ENCODE measurements at regions not wholly inside any gene's neighbourhood (a gene's known extent, or its start where the extent isn't known, plus 50 kb on each side); places are given as distances from the start of the nearest gene placed in this dataset.

DNA sequence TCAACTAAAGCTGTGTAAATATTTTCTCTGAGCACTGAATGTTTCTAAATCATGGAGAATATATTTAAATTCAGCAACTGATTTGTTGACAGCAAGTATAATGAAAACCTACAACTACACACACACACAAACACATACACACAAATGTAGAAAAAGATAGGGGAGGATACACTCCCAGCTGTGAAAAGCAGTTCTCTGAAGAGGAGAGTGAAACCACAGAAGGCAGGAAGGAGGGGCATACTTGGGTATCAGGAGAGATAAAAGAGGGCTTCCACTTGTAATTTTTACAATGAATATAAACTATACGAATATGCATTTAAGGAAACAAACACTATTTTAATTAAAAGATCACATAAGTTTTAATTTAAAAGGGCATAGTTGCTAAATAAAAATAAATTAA, 227.8 kb upstream of the SLC24A2 start:
- no peak for TF ChIP-seq CTCF (conservative IDR thresholded peaks at IDR 0.05; ENCODE audit: low read length)
- DNase-seq (ENCODE audit: low read depth) = no peak
- H3K4me3 ChIP-seq (ENCODE audit: low read length) = no peak overlapping the region

- no peak for TF ChIP-seq CTCF (conservative IDR thresholded peaks at IDR 0.05; ENCODE audit: low read length)
- no peak overlapping the region for H3K4me3 ChIP-seq (ENCODE audit: low read length)
- DNase-seq (ENCODE audit: low read depth) = no peak
Measured at GRCh38 chr9:20015427-20015931, 226.6 kb upstream of the SLC24A2 start.

- DNase-seq (ENCODE audit: low read depth) = no peak
- no peak for TF ChIP-seq CTCF (conservative IDR thresholded peaks at IDR 0.05; ENCODE audit: low read length)
- H3K4me3 ChIP-seq (ENCODE audit: low read length) = no peak overlapping the region
Measured at GRCh38 chr9:20014168-20014567, 225.3 kb upstream of the SLC24A2 start.

DNA sequence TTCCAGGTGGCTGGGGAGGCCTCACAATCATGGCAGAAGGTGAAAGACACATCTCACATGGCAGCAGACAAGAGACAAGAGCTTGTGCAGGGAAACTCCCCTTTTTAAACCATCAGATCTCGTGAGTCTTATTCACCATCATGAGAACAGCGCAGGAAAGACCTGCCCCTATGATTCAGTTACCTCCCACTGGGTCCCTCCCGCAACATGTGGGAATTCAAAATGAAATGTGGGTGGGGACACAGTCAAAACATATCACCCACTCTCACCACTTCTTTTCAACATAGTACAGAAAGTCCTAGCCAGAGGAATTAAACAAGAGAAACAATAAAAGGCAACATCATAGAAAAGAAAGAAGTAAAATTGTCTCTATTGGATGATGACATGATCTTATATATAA, 223.4 kb upstream of the SLC24A2 start:
- H3K4me3 ChIP-seq (ENCODE audit: low read length) = no peak overlapping the region
- TF ChIP-seq CTCF (conservative IDR thresholded peaks at IDR 0.05; ENCODE audit: low read length) = no peak
- no peak for DNase-seq (ENCODE audit: low read depth)

- DNase-seq (ENCODE audit: low read depth) = no peak
- no peak overlapping the region for H3K4me3 ChIP-seq (ENCODE audit: low read length)
- TF ChIP-seq CTCF (conservative IDR thresholded peaks at IDR 0.05; ENCODE audit: low read length) = no peak
Measured at GRCh38 chr9:20009606-20010005, 220.8 kb upstream of the SLC24A2 start.

- TF ChIP-seq CTCF (conservative IDR thresholded peaks at IDR 0.05; ENCODE audit: low read length) = no peak
- H3K4me3 ChIP-seq (ENCODE audit: low read length) = no peak overlapping the region
Measured at GRCh38 chr9:20002011-20002410, 213.2 kb upstream of the SLC24A2 start.

DNA sequence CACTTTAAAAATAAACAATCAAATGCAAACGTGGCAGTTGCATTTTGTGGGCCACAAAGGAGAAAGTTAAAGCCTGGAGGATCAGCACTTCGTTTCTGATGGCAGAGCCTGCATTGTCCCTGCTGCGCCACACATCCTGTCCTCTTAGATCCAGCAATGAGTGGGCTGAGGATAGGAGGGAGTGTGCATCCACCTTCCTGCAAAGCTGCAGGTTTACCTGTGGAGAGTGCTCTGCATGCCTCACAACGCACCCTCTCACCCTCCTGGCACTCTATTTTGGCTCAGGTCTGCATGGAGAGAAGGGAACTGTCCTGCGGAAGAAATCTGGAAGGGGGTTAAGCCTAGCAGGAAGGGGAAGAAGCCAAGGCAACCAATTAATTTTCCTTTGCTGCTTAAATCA, 212.2 kb upstream of the SLC24A2 start:
- TF ChIP-seq CTCF (conservative IDR thresholded peaks at IDR 0.05; ENCODE audit: low read length) = no peak
- H3K4me3 ChIP-seq (ENCODE audit: low read length) = no peak overlapping the region
- DNase-seq (ENCODE audit: low read depth) = no peak

More at GRCh38 chr9:20002011-20002410, 213.2 kb upstream of the SLC24A2 start:
- DNase-seq (ENCODE audit: low read depth) = no peak
